HPDE6-E6E7 (cell line): ENCODE measurements at regions not wholly inside any gene's neighbourhood (a gene's known extent, or its start where the extent isn't known, plus 50 kb on each side); places are given as distances from the start of the nearest gene placed in this dataset.

ENCODE experiments used
- DNase-seq: peaks from one replicate; pipeline ENCODE4 v3.0.0; 2011; ENCODE audit warnings: missing footprints; ENCODE audit errors: extremely low spot score

DNA sequence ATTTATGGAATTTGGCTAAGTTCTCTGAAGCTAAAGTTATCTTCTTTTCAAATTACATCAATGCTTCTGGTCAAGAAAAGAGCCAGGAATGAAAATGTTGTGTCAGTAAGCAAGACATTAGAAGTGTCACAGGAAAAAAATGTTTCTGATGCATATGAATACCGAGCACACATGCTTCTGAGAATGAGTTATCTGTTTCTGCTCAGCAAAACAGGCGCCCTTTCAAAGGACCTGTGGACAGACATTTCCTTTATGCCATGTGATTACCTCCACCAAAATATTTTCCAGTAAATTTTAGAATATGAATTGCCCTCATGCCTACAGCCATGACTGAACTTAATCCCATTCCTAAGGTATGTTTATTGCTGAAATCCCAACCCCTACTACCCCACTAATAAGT is 55.4 kb upstream of the RNF180 start:
- no peak for DNase-seq

DNA sequence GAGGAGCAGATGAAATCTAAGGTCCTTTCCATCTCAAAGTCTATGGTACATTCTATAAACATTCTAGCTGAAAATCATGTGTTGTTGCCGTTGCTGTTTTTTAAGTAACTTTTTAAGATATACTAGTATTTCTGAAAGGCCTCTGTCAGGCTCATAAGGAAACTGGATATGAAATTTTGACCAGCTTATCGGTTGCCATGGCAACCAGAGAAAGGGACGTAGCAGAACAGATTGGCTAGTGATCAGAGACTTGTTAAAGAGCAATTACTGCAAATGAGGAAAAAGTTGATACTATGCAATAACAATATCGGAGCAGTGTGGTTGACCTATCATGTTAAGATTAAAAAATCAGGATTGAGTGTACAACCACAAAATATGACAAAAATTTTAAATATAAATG is 57.0 kb upstream of the RNF180 start:
- no peak for DNase-seq

DNA sequence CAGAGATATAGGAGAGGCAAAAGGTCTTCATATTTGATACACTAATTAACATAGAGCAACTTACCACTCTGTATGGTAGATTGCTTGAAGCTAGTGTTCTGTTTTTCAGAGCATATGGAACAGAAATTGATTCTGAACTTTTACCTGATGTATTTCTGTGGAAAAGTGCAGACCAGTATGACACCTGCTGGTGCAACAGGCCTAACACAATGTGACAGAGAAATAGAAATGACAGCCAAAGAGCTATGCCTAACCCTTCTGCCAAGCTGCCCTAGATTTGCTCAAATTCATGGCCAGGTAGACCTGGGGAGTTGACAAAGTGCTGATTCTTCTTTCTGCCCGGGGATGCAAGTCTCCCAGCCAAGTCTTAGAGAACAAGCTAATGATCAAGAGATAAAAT is 65.4 kb upstream of the RNF180 start:
- DNase-seq: no peak

DNA sequence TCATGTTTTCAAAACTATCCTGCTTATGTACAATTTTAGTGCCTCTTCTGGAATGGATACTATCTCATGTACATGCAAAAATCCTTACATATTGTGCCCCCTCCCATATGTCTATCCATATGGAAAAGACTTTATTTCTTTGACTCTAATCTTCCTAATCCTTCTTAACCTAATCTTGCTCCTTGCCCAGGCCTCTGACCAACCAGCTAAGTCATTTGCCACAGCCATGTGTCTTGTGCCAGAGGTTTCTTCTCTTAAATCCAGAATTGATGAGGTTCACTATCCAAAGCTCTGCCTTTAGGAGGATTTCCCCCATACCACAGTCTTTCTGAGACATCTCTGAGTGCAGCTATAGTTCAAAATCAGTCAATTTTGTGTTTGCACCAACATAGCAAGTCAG is 68.9 kb upstream of the RNF180 start:
- no peak for DNase-seq

DNA sequence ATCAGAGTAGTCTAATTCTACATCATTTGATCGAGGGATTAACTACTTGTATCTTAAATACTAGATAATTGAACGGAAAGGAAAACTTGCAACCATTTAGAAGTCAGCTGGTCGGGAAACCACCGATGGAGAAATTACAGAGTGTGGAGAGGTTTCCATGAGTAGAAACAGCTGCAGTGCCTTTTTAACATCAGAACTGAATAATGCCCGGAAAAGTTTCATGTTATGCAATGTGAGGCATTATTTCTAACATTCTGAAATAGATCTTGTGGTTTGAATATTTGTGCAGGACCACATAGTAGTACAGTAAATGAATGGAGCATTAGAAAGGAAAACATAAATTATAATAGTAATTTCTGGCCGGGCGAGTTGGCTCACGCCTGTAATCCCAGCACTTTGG is 88.1 kb upstream of the RNF180 start:
- DNase-seq: no peak

DNA sequence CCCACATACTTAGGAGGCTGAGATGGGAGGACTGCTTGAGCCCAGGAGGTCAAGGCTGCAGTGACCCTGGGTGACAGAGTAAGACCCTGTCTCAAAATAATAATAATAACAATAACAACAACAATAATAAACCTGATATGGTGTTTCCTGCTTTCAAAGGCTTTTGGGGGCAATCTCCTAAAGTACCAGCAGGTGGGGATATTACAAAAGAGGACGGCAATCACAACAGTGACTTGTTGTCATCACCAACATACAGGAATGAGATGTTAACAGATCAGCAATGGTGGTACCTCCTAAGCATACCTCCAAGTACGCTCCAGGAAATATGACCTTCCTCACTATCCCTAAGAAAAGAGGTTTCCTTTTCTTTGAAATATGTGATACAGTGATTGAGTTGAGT is 91.1 kb upstream of the RNF180 start:
- peak; percentile 46 for DNase-seq

DNA sequence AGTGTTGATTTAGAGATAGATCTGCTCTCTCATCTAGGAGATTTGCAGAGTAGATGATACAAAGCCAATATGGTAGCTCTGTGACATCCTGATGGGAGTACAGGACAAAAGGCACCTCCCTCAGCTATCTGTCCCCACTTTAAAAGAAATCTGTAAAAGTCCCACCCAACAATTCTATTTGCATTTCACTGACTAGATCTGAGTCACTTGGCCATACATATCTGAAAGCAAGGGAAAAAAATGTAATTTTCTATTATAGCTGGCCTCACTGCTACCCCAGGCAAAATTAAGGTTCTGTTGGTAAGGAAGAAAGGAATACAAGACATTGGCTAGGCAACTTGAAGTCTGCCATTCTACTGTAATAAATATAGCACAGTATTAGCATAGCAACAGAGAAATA is 96.2 kb upstream of the RNF180 start:
- no peak for DNase-seq

DNA sequence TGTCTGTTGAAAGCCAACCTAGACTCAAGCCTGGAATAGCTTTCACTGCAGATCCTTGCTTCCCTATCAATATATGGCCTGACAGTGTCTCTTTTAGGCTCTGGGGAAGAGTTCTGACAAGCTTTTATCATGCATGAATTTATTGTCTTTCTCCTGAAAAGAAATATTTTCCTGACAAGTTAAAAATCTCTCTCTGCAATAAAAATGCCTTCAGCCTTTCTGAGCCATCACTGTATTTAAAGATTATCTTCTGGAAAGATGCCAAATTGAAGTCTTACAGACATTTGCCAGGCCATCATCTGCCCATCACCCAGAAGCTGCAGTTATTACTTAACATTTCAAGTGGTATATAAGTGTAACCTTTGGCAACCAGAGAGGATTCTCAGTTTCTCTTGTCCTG is 88.1 kb upstream of the HTR1A start:
- DNase-seq: no peak

DNA sequence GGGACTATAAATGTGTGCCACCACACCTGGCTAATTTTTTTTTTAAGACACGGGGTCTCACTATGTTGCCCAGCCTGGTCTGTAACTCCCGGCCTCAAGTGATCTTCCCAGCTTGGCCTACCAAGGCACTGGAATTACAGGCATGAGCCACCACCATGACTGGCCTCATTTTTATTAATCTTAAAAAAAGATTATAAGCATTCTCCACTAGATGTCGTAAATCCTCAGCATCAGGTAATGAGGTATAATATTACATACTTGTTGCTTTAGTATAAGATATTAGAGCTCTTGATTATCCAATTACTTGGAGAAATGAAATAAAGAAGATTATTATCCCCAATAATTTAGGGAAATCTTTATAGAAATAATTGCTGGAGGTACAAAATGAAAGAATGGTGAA is 78.2 kb upstream of the HTR1A start:
- no peak for DNase-seq

DNA sequence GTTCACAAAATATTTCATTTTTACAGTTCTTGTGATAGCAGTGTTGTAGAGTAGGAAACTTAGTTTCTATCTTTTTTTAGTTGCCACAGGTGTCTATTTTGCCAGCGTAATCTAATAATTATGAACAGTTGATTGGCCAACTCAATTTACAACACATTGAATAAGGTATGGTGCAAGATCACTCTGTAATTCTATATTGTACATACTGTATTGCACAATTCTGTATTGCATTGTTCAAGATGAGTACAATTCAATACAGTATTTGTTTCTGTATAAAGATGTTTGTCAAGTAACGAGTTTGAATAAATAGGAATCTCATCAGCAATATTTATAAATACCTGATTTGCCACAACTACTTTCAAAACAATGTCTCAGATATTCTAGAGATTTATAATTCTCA is 64.2 kb upstream of the HTR1A start:
- no peak for DNase-seq

DNA sequence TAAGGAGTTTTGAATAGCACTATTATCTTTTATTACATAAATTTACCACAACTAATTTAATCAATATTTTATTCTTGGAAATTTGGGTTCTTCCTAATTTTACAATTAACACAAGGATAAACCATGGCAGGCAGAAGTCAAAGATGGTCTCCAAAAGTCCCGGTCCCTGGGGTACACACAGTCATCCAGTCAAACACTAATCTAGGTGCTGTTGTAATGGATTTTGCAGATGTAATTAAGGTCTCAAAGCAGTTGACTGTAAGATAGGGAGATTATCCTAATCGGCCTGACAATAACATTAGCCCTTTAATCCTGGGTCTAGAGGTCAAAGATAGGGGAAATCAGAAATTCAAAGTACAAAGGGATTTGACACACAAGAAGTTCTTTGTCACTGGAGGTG is 57.5 kb upstream of the HTR1A start:
- DNase-seq: no peak

DNA sequence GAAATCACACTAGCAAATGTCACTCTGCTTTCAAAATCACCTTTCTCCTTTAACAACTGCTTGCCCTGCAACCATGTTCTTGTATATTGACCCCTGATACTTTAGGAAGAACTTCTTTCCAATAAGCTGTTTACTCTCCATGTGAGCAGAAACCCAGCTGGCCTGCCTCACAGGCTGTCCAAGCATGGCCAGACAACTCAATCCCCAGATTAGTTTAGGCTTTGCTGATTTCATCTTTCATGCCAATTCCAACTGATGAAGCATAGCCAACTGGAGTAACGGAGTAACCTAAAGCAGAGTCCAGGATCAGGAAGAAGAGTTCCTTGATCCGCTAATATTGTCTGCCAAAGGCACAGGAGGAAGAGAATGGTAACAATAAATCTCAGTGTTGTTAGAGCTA is 56.7 kb upstream of the HTR1A start:
- no peak for DNase-seq

DNA sequence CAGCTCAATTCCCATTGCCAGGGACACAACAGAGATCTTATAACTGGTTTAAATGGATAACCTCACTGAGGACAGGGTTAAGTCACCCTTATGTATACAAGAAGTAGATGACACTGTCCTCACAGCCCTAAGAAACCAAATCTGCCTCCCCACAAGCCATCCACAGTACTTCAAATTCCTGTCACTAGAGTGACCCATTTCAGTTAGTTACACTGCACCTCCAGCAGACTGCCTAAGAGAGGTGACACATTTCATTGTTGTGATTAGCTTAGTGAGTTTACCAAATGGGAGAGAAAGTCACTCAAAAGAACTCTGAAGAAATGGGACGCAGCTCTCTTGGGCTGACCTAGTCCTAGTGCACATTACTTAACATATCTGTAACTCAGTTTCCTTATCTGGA is 53.6 kb upstream of the HTR1A start:
- no peak for DNase-seq
